Stimulated activated CD4-positive, alpha-beta T cell treated with anti-CD3 and anti-CD28 coated beads, Interleukin-1b, Interleukin-23, amount 100 ng/mL, for 4 hours (primary cell): ENCODE measurements at regions not wholly inside any gene's neighbourhood (a gene's known extent, or its start where the extent isn't known, plus 50 kb on each side); places are given as distances from the start of the nearest gene placed in this dataset.

Experiments used
- DNase-seq, 2 donors: peaks; one replicate each; pipeline ENCODE4 v3.0.0-alpha.2; 2020; ENCODE audit warnings: low read depth in 2 of 2

DNA sequence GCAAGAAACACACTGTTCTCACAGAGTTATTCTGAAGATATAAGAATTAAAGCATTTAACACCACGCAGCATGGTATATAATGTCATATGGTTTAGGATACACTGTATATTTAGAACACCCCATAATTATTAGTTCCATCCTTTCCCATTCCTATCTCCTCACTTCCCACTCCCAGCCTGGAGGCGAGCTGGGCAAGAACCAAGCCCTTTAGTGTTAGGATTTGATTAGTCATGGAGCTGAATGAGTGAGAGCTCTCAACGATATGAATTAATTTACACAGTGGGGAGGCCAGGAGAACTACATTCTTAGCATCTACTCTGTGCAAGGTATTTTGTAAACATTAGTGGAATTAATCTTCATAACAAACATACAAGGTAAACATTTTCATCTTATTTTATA, 934.3 kb downstream of the DIAPH3 start:
- no peak for DNase-seq

DNA sequence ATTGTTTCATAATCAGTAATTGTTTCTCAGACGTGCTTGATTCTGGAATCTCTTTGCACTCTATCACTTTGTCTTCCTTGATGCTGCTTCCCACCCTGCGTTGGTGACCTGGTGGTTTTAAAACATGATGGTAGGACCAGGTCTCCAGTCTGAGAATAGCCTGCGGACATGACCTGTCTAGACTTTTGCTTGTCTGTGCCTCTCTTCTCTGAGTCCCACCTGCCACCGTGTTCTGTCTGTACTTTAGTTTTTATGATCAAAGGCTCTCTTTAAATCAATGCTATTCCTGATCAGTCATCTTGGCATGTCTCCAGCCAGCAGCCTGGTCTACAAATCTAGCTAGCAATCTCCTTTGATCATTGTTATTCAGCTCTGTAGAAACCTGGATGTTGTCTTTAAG, 933.9 kb downstream of the DIAPH3 start:
- no peak for DNase-seq

DNA sequence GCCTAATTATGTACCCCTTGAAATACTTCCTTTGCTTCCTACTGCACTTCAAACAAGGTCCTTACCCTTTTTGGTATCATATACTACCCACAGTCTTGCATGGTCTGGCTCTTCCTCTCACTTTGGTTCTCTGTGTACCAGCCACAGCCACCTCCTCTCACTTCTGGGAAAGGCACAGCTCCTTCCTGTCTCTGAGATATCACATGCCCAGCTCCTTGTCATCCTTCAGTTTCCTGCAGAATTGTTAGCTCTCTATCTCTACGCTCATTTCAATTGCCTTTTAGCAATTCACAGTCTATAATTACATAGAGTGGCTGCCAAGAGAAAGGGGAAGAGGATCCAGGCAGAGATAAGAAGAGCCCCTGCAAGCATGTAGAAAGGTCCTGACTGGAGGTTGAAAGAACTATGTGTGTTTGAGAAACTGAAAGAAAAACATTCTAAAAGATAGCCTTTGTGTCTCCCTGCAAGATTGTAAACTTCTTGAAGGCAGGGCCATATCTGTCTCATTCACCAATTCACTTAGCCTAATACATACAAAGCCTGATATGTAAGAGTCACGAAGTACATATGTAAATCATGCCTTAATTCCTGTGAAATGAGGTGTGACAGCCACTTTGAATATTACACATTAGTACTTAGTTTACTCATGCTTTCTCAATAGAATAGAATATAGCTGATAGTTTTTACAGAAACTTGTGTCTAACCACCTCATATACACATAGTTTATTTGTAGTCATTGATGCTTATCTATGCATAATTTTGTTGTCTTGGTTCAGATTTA, 933.1 kb downstream of the DIAPH3 start:
- DNase-seq = no peak

DNA sequence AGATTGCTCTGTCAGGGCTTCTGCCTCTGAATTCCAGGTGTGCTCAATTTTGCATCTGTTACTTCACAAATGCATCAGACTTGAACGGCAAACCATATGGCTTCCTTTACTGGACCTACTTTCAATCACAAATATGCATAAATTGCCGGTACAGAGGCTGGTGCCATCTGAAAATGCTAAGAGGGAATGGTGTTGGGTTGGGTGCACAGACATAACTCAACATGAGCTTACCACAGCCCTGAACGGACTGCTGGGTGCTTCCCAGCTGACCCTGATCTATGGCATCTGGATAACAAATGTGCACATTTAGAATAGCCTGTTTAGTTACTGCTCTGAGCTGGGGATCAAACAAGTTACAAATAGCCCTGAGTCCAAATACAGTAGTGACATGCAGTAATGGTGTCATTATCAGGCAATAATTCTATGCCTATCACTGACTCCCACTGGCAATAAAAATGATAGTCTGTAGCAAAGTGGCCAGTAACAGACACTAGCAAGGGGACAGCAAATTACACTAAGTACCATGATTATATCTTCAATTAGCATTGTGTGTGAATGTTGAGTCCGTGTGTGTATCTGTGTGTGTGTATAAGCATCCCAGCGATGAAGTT, 927.3 kb downstream of the DIAPH3 start:
- DNase-seq = no peak

DNA sequence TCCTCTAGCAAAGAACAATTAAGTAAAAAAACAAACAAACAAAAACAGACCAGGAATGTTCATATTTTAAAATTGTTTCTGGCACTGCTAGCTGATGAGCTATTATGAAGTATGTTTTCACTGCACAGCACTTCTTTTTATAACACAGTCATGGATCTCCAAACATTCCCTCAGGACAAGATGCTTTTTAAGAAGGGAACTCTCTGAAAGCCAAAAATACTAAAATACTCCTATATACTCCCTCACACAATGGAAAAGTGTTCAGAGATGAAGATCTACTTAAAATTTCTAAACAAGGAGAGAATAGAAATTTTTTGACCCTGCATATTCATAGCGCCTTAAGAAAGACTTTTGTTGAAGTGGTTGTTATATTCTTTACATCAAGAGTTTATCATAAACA, 926.8 kb downstream of the DIAPH3 start:
- DNase-seq = no peak

DNA sequence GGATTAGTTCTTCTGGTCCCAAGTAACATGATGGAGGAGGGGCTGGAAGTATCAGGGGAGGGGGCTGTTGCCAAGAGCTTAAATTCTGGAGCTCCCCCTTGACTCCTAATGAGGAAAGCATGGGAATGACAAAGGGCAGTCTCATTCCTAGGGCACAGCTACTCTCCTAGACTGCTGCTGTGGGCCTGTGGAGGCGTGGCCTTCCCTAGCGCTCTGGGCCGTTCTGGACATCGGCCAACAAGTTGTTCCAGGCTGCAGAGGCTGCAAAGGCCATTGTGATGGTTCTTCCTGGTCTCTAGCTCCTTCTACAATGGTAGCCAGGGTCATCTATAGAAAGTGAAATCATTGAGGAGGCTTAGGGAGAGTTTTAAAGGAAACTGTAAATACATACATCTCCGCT, 916.6 kb downstream of the DIAPH3 start:
- no peak for DNase-seq

DNA sequence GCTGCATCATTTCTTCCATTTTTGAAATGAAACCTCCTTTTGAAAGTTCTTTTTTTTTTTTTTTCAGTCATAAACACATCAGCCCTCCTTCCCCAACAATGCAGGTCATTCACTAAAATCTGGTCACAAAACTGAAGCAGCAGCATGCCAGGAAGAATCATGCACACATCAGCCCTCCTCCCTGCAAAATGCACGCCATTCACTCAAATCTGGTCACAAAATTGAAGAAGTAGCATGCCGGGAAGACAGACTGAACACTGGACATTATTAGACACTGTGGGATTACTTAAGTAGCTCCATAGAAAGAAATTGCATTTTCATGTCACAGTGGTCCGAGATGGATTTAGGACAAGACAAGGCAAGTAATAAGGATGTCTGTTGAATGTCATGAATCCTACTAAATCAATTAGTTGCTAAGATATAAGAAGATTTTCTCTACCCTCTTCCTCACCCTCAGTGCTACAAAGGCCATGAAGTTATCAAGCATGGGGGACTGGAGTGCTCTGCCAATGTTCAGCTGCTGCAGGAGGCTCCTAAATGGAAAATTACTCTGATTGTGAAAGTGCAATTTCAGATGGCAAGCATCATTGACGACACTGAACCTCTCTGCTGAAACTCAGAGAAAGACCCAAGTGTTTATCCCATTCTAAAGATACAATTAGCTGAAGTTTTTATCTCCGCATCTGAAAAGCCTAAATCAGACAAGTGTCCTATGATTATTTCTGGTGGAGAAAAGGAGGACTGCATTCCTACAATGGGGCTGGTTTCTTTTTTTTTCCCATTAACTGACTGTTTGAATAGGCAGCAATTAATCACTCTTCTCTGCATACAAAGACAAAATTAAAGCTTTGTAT, 913.2 kb downstream of the DIAPH3 start:
- no peak for DNase-seq

DNA sequence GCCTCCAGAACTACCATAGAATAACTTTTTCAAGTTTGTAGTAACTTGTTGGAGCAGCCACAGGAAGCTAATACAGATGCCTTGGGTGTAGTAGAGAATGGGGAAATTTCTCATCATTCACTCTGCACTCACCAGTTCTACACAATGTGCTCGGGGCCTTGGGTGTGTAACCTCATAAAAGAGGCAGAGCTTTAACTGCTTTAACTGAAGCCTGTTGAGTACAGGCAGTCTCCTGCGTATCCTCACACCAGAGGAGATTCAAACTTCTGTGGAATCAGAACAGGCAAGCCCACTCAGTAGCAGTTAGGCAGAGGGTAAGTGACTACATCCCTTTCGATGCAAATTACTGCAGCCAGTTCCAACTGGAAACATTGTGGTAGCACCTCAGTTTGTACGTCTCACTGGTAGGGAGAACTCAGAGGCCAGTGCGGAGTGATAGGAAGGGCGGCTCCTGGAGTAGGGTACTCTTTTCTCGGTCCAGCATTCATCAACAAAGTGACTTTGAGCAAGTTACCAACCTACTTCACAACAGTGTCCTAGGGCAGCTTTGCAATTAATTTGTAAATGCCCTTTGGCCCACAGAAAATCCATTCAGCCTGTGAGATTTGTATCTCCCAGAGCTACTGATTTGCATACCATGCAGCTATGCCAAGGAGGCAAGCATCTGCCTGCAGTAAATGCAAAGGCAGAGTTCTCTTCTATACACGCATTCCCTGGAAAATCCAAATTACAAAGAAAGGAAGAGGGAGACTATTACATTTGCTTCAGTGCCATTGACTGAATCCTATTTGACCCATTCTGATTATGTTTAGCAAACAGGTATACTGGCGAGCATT, 904.3 kb downstream of the DIAPH3 start:
- no peak for DNase-seq

DNA sequence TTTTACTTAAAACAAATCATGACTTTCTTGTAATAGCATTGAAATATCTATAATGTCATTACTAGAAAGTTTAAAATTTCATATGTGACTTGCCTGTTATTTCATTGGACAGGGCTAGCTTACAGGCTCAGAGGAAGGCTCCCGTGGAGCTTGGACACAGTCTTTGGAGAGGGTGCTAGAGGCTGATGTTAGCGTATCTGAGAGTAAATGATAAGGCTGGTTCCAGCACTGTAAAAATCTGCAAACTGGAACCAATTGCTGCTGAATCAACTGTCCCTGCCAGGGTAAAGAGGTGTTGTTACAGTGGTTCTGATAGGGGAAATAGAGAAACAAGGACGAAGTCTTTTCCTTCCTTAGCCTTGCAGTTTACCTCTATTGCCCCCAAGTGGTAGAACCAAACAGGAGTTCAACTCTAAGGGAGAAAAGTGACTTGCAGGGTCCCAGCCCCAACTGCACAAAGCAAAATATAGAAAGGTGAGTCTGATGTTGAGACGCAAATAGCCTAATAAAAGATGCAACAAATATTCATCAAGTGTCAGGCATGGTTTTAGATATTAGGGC, 901.7 kb downstream of the DIAPH3 start:
- DNase-seq = no peak

DNA sequence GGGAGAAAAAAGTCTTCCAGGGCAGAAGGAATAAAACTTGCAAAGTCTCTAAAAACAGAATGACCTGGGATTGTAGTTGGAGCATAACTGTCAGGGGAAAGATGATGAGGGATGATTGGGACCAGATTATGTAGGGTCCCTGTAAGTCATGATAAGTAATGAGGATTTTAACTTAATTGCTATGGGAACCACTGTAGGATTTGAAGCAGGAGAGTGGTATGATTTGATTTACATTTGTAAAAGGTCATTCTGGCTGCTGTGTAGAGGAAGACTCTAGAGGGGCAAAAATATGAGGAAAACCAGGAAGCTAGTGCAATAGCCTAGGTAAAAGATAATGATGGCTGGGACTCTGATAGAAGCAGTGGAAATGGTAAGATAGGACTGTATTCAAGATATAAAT, 900.2 kb downstream of the DIAPH3 start:
- no peak for DNase-seq

DNA sequence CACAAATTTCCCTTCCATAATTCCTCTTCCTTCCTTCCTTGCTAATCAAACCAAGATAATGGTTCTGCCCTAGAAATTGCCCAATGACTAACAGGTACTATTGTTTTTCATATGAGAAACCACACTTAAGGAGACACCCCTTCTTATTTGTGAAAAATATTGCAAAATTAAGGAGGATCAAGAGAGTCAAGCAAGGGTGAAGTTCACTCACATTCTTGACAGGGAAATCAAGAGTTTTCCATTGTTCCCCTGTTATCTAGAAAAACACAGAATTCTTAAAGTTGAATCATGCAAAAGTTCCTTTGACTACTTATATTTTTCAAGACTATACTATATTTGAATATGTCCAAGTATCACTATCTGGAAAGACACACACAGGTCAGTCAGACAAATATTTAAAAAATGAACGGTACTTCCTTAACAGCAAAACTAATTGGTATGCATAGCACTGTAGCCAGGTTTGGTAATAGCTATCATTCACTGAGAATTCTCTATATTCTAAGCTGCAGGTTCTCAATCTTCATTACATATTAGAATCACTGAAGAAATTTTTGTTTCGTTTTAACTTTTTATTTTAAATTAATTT, 897.2 kb downstream of the DIAPH3 start:
- no peak for DNase-seq

DNA sequence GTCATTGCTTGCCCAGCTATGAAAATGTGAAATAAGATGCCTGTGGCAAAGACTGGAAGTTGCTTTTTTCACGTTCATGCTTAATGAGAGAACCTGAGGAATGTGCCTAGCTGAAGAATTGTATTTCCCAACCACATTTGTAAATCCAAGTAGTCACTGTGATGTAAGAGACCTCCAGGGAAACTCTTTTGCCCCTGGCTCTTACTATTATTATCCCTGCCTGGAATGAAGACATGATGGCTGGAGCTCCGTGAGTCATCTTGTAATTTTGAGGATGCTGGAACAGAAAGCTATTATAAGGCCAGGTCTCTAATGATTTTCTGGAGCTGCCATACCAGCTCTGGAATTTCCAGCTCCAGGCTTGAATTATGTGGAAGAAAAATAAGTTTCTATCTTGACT, 894.3 kb downstream of the DIAPH3 start:
- no peak for DNase-seq

DNA sequence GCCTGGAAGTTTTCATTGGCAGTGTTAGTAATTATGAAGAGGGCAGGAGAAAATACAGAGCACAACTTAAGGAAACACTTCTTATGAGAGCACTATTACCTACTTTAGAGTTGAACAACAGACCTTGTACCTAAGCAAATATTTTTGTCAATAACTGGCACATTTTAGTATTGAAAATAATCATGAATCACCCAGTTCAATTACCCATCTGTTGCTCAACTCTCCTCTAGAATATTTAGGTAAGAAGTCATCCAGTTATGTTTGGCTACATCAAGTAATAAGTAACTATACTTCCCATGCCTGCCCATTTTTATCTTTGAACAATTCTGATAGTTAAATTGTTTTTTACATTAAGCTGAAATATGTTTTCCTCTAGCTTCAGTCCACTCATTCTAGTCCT, 893.4 kb downstream of the DIAPH3 start:
- DNase-seq = no peak

DNA sequence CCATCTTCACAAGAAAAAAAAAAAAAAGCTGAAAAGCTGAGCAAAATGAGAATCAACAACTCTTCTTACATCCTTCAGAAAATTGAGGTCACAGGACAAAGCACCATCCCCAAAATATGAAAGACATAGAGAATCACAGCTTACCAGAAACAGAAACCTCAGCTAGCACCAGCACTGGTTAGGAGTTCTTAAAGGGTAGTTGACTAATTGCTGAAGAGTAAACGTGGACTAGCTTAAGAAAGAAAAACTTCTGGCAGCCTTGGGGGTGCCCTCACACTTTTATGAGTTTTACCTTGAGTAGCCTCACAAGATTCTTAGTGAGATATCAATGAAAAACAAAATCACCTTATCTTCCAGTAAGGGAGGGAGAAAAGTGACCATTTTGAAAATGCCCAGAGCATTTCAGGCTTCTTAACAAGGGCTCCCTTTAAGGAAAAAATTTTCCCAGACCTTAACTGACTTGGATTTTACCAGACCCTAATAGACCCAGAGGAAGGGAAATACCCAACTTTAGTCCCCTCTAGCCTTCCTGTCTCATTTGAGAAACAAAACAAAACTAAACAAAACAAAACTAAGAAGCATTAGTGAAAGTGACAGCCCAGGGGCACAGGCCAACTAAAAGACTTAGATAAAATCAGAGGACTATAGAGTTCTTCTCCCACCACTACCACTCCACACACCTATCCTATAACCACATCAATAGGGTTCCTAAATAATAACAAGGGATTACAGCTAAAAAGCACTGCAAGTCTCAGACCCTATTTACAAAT, 888.6 kb downstream of the DIAPH3 start:
- DNase-seq = no peak

DNA sequence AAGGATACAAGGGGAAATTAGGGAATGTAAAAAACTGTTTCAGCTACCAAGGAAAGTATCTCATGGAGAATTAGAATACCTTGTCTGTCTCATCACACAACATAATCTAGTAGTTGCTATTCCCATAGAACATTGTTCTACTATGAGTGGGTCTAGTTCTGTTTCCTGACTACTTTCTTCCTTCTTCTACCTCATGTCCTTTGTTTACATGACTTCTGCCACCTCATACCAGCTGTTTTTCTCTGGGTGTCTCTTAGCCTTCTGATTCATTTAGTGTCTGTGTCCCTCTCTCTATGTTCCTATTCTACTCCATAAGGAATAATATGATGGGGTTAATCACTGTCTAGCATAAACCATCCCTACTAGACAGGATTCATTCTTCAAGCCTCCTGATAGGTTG, 887.3 kb downstream of the DIAPH3 start:
- DNase-seq = no peak

DNA sequence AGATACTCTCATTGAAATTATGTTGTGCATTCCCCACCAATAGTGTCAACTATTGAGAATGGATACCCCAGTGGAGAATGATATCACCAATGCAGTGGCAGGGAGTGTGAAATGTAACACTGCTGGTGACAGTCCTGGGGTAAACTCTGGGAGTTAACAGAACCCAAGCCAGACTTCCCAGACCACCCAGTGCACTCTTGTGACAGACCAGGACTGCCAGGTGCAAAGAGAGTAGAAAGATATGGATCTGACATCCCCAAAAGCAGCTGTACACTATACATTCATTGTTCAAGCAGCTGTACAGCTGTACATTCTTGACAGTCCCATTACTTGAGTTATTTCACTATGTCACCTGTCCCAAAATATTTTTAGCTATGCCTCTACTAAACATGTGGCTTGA, 886.6 kb downstream of the DIAPH3 start:
- DNase-seq = no peak

DNA sequence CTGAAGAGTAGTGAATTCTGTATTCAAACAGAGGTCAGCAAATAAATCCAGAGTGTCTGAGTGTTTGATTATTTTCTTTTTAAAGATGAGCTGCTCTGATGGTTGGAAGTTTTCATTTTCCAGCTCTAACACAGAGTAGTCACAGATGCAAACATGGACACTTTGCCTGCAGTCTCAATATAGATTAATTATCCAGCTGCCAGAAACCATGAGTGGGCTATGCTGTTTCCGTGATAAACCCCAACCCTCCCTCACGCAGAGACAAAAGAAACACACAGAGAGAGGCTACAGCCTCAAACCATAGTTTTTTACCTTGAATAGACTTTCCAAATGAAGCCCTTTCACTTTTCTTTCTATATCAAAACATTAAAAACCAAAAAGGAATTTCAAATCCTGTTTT, 884.7 kb downstream of the DIAPH3 start:
- DNase-seq = no peak

DNA sequence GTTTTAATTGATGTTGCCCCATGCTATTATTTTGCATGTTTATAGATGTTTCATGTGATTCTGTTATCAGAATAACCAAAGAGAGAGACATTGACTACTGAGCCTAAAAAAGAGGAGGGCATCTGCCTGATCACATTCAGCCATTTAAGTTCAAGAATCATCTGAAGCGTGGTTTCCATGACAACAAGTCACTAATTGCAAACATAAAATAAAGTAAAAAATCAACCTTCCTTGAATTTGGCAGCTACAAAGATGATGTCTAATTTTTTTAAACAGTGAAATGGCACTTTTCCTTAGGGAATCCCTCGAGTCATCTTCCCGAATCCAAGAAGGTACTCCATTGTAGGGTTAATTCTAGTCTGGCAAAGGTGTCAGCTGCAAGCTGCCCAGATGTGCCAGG, 884.2 kb downstream of the DIAPH3 start:
- DNase-seq = no peak

DNA sequence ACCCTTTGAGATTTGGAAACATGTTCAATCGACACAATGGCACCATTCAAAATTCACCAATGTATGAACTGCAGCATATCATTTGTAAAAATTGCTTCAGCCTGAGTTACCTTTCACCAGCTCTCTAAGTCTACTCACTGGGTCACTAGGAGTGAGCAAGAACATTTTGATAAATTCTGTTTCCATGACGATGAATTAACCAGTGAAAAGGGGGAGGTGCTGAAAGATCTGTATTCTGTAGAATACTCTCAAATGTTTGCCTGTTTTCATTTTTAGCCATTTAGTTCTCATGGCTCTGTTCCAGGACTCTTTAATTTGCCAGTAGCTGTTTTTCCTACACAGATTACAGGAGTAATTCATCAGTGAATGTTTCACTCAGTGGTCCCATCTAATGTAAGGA, 883.4 kb downstream of the DIAPH3 start:
- DNase-seq = no peak

DNA sequence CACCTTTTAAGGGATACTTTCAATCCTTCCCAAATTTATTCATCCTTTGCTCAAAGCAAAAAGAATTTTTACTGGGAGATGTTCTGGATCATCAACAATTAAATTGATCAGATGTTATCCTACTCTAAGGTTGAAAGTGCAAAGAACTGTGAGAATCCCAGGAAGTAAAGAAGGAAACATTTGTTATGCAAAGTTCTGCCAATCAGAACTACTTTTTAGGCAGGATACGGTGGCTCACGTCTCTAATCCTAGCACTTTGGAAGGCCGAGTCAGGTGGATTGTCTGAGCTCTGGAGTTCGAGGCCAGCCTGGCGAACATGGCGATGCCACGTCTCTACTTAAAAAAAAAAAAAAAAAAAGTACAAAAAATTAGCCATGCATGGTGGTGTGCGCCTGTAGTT, 882.3 kb downstream of the DIAPH3 start:
- no peak for DNase-seq
